ENCODE measurements at regions not wholly inside any gene's neighbourhood (a gene's known extent, or its start where the extent isn't known, plus 50 kb on each side); places are given as distances from the start of the nearest gene placed in this dataset.

DNA sequence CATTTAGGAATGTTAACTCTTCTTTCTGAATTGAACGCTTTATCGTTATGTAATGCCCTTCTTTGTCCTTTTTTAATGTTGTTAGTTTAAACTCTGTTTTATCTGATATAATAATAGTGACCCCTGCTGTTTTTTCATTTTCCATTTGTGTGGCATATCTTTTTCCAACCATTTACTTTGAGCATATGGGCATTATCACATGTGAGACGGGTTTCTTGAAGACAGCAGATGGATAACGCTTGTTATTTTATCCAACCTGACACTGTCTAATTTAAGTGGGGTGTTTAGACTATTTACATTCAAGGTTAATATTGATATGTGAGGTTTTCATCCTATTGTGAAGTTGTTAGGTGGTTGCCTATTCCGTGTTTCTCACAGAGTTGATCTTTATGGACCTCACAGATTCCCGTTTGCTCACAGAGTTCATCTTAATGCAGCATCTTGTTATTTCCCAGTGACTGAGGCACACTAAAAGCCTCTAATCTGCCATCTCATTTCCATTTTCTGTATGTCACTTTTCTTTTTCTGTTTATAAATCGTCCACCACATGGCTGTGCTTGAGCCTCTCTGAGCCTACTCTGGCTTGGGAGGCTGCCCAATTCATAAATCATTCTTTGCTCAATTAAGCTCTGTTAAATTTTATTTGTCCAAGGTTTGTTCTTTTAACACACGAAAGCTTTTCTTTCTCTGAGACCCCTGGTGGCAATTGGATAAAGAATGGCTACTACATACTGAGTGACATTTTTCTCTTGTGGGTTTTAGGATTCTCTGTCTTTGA is 286.2 kb downstream of the HTR7 start:
- Histone ChIP-seq H3K27me3 (no peaks in the 10 kb centered on the region), H3K4me3 (no peak overlapping the region), H3K9me3 (no peaks in the 10 kb centered on the region), H3K4me1 (no peaks in the 10 kb centered on the region), H3K36me3 (no peaks in the 10 kb centered on the region), H3K27ac (no peak overlapping the region)
- intact Hi-C loops (cut with DNase I) = no loop called here
- TF ChIP-seq POLR2A (IDR thresholded peaks at IDR 0.05) = no peak
- no peak for TF ChIP-seq POLR2AphosphoS5 (IDR thresholded peaks at IDR 0.05; ENCODE audit: insufficient read depth in 1 of 2, low read depth in 1 of 2)
- TF ChIP-seq, protein P1, sequence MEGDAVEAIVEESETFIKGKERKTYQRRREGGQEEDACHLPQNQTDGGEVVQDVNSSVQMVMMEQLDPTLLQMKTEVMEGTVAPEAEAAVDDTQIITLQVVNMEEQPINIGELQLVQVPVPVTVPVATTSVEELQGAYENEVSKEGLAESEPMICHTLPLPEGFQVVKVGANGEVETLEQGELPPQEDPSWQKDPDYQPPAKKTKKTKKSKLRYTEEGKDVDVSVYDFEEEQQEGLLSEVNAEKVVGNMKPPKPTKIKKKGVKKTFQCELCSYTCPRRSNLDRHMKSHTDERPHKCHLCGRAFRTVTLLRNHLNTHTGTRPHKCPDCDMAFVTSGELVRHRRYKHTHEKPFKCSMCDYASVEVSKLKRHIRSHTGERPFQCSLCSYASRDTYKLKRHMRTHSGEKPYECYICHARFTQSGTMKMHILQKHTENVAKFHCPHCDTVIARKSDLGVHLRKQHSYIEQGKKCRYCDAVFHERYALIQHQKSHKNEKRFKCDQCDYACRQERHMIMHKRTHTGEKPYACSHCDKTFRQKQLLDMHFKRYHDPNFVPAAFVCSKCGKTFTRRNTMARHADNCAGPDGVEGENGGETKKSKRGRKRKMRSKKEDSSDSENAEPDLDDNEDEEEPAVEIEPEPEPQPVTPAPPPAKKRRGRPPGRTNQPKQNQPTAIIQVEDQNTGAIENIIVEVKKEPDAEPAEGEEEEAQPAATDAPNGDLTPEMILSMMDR (IDR thresholded peaks at IDR 0.05) = no peak
- no peak for DNase-seq (ENCODE audit: extremely low spot score in 2 of 2)

GRCh38 chr10:90575125-90575524 is 282.7 kb downstream of the HTR7 start:
- no peaks in the 10 kb centered on the region for H3K27me3 ChIP-seq
- no peaks in the 10 kb centered on the region for H3K36me3 ChIP-seq
- H3K4me1 ChIP-seq = no peaks in the 10 kb centered on the region
- TF ChIP-seq POLR2AphosphoS5 (IDR thresholded peaks at IDR 0.05; ENCODE audit: insufficient read depth in 1 of 2, low read depth in 1 of 2) = no peak
- H3K9me3 ChIP-seq = no peaks in the 10 kb centered on the region
- no peak overlapping the region for H3K4me3 ChIP-seq
- no peak overlapping the region for H3K27ac ChIP-seq
- intact Hi-C loops (cut with DNase I) = no loop called here
- no peak for DNase-seq (ENCODE audit: extremely low spot score in 2 of 2)

DNA sequence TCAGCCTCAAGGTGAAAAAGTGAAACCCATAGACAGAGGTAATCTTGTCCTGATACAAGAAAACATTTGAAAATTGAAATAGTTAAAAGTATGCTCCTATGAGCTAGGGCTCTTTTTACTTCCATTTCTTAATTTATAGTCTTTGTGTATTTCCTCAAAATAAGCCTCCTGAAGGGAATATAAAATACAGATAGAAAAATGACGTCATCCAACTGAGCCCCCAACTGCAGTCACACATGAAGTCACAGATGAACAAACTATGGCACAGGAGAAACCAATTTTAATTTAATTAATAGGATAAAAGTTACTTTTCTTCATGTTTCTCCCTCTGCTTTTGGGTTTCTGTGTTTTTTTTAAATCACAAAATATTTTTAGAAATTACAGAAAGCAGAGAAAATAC is 280.3 kb downstream of the HTR7 start:
- no peak for DNase-seq (ENCODE audit: extremely low spot score in 2 of 2)
- Histone ChIP-seq H3K27ac (no peak overlapping the region), H3K9me3 (no peaks in the 10 kb centered on the region), H3K36me3 (no peaks in the 10 kb centered on the region), H3K4me1 (no peaks in the 10 kb centered on the region), H3K4me3 (no peak overlapping the region), H3K27me3 (no peaks in the 10 kb centered on the region)
- TF ChIP-seq, protein P1 (IDR thresholded peaks at IDR 0.05) = no peak
- TF ChIP-seq POLR2AphosphoS5 (IDR thresholded peaks at IDR 0.05; ENCODE audit: insufficient read depth in 1 of 2, low read depth in 1 of 2) (no peak), POLR2A (IDR thresholded peaks at IDR 0.05) (no peak)
- intact Hi-C loops (cut with DNase I) = no loop called here

GRCh38 chr10:90579602-90580242 is 278.1 kb downstream of the HTR7 start:
- TF ChIP-seq, protein P1 (IDR thresholded peaks at IDR 0.05) = no peak
- TF ChIP-seq POLR2AphosphoS5 (IDR thresholded peaks at IDR 0.05; ENCODE audit: insufficient read depth in 1 of 2, low read depth in 1 of 2) (no peak), POLR2A (IDR thresholded peaks at IDR 0.05) (no peak)
- no peak overlapping the region for H3K4me3 ChIP-seq

DNA sequence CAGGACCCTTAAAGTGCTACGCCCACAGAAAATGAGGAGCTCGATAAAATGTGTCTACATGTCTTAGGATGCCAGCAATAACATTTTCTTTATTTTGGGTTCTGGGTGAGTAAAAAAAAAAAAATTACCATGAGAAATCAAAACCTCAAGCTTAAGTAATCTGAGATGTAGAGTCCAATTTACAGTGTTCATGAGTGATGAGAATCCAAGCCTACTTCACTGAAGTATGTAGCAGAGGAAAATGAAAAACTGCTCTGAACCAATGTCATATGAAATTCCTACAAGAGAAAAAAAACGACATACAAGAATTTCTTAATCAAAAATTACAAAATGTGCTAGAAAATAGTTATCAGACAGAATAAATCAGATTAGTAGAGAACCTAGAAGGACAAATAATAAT is 274.4 kb downstream of the HTR7 start:
- Histone ChIP-seq H3K27me3 (no peaks in the 10 kb centered on the region), H3K27ac (no peak overlapping the region), H3K4me1 (no peaks in the 10 kb centered on the region), H3K36me3 (no peaks in the 10 kb centered on the region), H3K9me3 (no peaks in the 10 kb centered on the region), H3K4me3 (no peak overlapping the region)
- intact Hi-C loops (cut with DNase I) = no loop called here
- TF ChIP-seq POLR2A (IDR thresholded peaks at IDR 0.05) = no peak
- TF ChIP-seq, protein P1 (IDR thresholded peaks at IDR 0.05) = no peak
- TF ChIP-seq POLR2AphosphoS5 (IDR thresholded peaks at IDR 0.05; ENCODE audit: insufficient read depth in 1 of 2, low read depth in 1 of 2) = no peak
- DNase-seq (ENCODE audit: extremely low spot score in 2 of 2) = no peak

More at GRCh38 chr10:90579602-90580242, 278.1 kb downstream of the HTR7 start:
- Histone ChIP-seq H3K4me1 (no peaks in the 10 kb centered on the region), H3K9me3 (no peaks in the 10 kb centered on the region), H3K27me3 (no peaks in the 10 kb centered on the region), H3K36me3 (no peaks in the 10 kb centered on the region), H3K27ac (no peak overlapping the region)
- intact Hi-C loops (cut with DNase I) = no loop called here
- DNase-seq (ENCODE audit: extremely low spot score in 2 of 2) = no peak

Measured in vagina (tissue), 2 donors.